ENCODE measurements at regions not wholly inside any gene's neighbourhood (a gene's known extent, or its start where the extent isn't known, plus 50 kb on each side); places are given as distances from the start of the nearest gene placed in this dataset.
"Not testable (repeated sequence)": the region's sequence is repeated elsewhere in the genome, so short reads cannot be mapped to it uniquely, and the experiment has no call there.

- Mint-ChIP-seq H3K27ac (ENCODE audit: unreplicated experiment) (no peak overlapping the region), H3K36me3 (ENCODE audit: unreplicated experiment) (no peaks in the 10 kb centered on the region), H3K4me3 (ENCODE audit: unreplicated experiment) (no peak overlapping the region), H3K9me3 (ENCODE audit: unreplicated experiment) (no peaks in the 10 kb centered on the region), H3K27me3 (ENCODE audit: unreplicated experiment) (no peaks in the 10 kb centered on the region), H3K4me1 (ENCODE audit: low read depth, unreplicated experiment) (peaks cover 4% of the 10 kb centered on the region)
- no peak for DNase-seq
- TF ChIP-seq, protein P1, sequence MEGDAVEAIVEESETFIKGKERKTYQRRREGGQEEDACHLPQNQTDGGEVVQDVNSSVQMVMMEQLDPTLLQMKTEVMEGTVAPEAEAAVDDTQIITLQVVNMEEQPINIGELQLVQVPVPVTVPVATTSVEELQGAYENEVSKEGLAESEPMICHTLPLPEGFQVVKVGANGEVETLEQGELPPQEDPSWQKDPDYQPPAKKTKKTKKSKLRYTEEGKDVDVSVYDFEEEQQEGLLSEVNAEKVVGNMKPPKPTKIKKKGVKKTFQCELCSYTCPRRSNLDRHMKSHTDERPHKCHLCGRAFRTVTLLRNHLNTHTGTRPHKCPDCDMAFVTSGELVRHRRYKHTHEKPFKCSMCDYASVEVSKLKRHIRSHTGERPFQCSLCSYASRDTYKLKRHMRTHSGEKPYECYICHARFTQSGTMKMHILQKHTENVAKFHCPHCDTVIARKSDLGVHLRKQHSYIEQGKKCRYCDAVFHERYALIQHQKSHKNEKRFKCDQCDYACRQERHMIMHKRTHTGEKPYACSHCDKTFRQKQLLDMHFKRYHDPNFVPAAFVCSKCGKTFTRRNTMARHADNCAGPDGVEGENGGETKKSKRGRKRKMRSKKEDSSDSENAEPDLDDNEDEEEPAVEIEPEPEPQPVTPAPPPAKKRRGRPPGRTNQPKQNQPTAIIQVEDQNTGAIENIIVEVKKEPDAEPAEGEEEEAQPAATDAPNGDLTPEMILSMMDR (IDR thresholded peaks at IDR 0.05; ENCODE audit: partially characterized antibody, unreplicated experiment): no peak
Measured at GRCh38 chr2:12558519-12558918, 158.2 kb upstream of the TRIB2 start.

DNA sequence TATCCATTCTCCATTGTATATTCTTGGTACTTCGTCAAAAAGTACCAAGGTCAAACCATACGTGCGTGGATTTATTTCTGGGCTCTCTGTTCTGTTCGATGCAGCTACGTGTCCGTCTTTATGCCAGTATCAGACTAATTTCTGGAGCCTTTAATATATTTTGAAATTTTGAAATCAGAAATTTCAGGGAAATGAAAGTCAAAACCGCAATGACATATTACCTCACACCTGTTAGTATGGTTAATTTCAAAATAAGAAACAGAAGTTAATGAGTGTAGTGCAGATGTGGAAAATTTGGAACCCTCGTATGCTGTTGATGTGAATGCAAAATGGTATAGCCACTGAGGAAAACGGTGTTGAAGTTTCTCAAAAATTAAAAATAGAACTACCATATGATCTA is 156.1 kb upstream of the TRIB2 start:
- DNase-seq: no peak
- H3K4me3 Mint-ChIP-seq (ENCODE audit: unreplicated experiment): no peak overlapping the region
- no peaks in the 10 kb centered on the region for H3K4me1 Mint-ChIP-seq (ENCODE audit: low read depth, unreplicated experiment)
- H3K9me3 Mint-ChIP-seq (ENCODE audit: unreplicated experiment): no peaks in the 10 kb centered on the region
- no peak overlapping the region for H3K27ac Mint-ChIP-seq (ENCODE audit: unreplicated experiment)
- H3K27me3 Mint-ChIP-seq (ENCODE audit: unreplicated experiment): no peaks in the 10 kb centered on the region
- TF ChIP-seq, protein P1 (IDR thresholded peaks at IDR 0.05; ENCODE audit: partially characterized antibody, unreplicated experiment): no peak
- no peaks in the 10 kb centered on the region for H3K36me3 Mint-ChIP-seq (ENCODE audit: unreplicated experiment)

GRCh38 chr2:12567411-12567810 is 149.3 kb upstream of the TRIB2 start:
- TF ChIP-seq, protein P1 (IDR thresholded peaks at IDR 0.05; ENCODE audit: partially characterized antibody, unreplicated experiment): no peak
- H3K4me1 Mint-ChIP-seq (ENCODE audit: low read depth, unreplicated experiment): no peaks in the 10 kb centered on the region
- no peaks in the 10 kb centered on the region for H3K36me3 Mint-ChIP-seq (ENCODE audit: unreplicated experiment)
- no peak overlapping the region for H3K27ac Mint-ChIP-seq (ENCODE audit: unreplicated experiment)
- no peak overlapping the region for H3K4me3 Mint-ChIP-seq (ENCODE audit: unreplicated experiment)
- no peak for DNase-seq
- H3K9me3 Mint-ChIP-seq (ENCODE audit: unreplicated experiment): no peaks in the 10 kb centered on the region
- no peaks in the 10 kb centered on the region for H3K27me3 Mint-ChIP-seq (ENCODE audit: unreplicated experiment)

- H3K4me1 Mint-ChIP-seq (ENCODE audit: low read depth, unreplicated experiment); H3K27me3 Mint-ChIP-seq (ENCODE audit: unreplicated experiment); H3K4me3 Mint-ChIP-seq (ENCODE audit: unreplicated experiment); DNase-seq; H3K27ac Mint-ChIP-seq (ENCODE audit: unreplicated experiment); H3K9me3 Mint-ChIP-seq (ENCODE audit: unreplicated experiment); H3K36me3 Mint-ChIP-seq (ENCODE audit: unreplicated experiment): not testable (repeated sequence)
Measured at GRCh38 chr2:12569510-12569909, 147.2 kb upstream of the TRIB2 start.

GRCh38 chr2:12569929-12570328 is 146.8 kb upstream of the TRIB2 start:
- not testable (repeated sequence) for H3K4me3 Mint-ChIP-seq (ENCODE audit: unreplicated experiment); H3K27ac Mint-ChIP-seq (ENCODE audit: unreplicated experiment); H3K27me3 Mint-ChIP-seq (ENCODE audit: unreplicated experiment)

GRCh38 chr2:12577091-12577490 is 139.6 kb upstream of the TRIB2 start:
- TF ChIP-seq, protein P1 (IDR thresholded peaks at IDR 0.05; ENCODE audit: partially characterized antibody, unreplicated experiment): no peak
- Mint-ChIP-seq H3K9me3 (ENCODE audit: unreplicated experiment) (no peaks in the 10 kb centered on the region), H3K36me3 (ENCODE audit: unreplicated experiment) (no peaks in the 10 kb centered on the region), H3K4me1 (ENCODE audit: low read depth, unreplicated experiment) (peaks cover 10% of the 10 kb centered on the region), H3K27me3 (ENCODE audit: unreplicated experiment) (no peaks in the 10 kb centered on the region), H3K4me3 (ENCODE audit: unreplicated experiment) (peak overlapping the region; percentile 65), H3K27ac (ENCODE audit: unreplicated experiment) (no peak overlapping the region)
- no peak for DNase-seq

More at GRCh38 chr2:12569929-12570328, 146.8 kb upstream of the TRIB2 start:
- H3K36me3 Mint-ChIP-seq (ENCODE audit: unreplicated experiment); DNase-seq; H3K9me3 Mint-ChIP-seq (ENCODE audit: unreplicated experiment); H3K4me1 Mint-ChIP-seq (ENCODE audit: low read depth, unreplicated experiment): not testable (repeated sequence)
